Osteocyte (in vitro differentiated cells): ENCODE measurements at regions not wholly inside any gene's neighbourhood (a gene's known extent, or its start where the extent isn't known, plus 50 kb on each side); places are given as distances from the start of the nearest gene placed in this dataset.

Experiments used
- DNase-seq: peaks from one replicate; pipeline ENCODE4 v3.0.0; 2021; ENCODE audit warnings: mixed read lengths; ENCODE audit not compliant: unreplicated experiment; ENCODE audit errors: extremely low spot score
- H3K27ac Mint-ChIP-seq: one replicate; pipeline ENCODE4 v1.8.0; 2021; ENCODE audit warnings: mild to moderate bottlenecking, mixed read lengths; ENCODE audit not compliant: unreplicated experiment
- H3K27me3 Mint-ChIP-seq: one replicate; pipeline ENCODE4 v1.8.0; 2021; ENCODE audit warnings: mixed read lengths; ENCODE audit not compliant: unreplicated experiment
- H3K36me3 Mint-ChIP-seq: one replicate; pipeline ENCODE4 v1.8.0; 2021; ENCODE audit warnings: mixed read lengths; ENCODE audit not compliant: unreplicated experiment
- H3K4me1 Mint-ChIP-seq: one replicate; pipeline ENCODE4 v1.8.0; 2021; ENCODE audit warnings: mixed read lengths; ENCODE audit not compliant: unreplicated experiment
- H3K4me3 Mint-ChIP-seq: one replicate; pipeline ENCODE4 v1.8.0; 2021; ENCODE audit warnings: mild to moderate bottlenecking, moderate library complexity, mixed read lengths; ENCODE audit not compliant: unreplicated experiment
- H3K9me3 Mint-ChIP-seq: one replicate; pipeline ENCODE4 v1.8.0; 2021; ENCODE audit warnings: mixed read lengths; ENCODE audit not compliant: unreplicated experiment
- CTCF ChIP-seq: fragments of 200-600 bp; sonication (generic); IDR thresholded peaks from 2 replicates; pipeline ENCODE4 v1.5.0; 2021; ENCODE audit warnings: antibody characterized with exemption, mild to moderate bottlenecking, moderate library complexity

GRCh38 chr2:216745453-216745852 lies 50.1 kb upstream of the IGFBP5 start:
- no peak overlapping the region for H3K4me3 Mint-ChIP-seq
- peaks cover 30% of the 10 kb centered on the region for H3K4me1 Mint-ChIP-seq
- H3K9me3 Mint-ChIP-seq = peaks cover 16% of the 10 kb centered on the region
- no peak for DNase-seq
- no peak overlapping the region for H3K27ac Mint-ChIP-seq
- H3K36me3 Mint-ChIP-seq = peaks cover 10% of the 10 kb centered on the region
- TF ChIP-seq CTCF = no peak
- peaks cover 58% of the 10 kb centered on the region for H3K27me3 Mint-ChIP-seq
